ENCODE measurements at regions not wholly inside any gene's neighbourhood (a gene's known extent, or its start where the extent isn't known, plus 50 kb on each side); places are given as distances from the start of the nearest gene placed in this dataset.

- TF ChIP-seq CTCF (IDR thresholded peaks at IDR 0.05 in 4 of 5, conservative IDR thresholded peaks at IDR 0.05 in 1 of 5) (no peak), POLR2A (IDR thresholded peaks at IDR 0.05) (no peak)
Measured at GRCh38 chr4:181181331-181181730, 1061.9 kb upstream of the TENM3 start.

All from gastrocnemius medialis (tissue), 4 donors.